ENCODE measurements at regions not wholly inside any gene's neighbourhood (a gene's known extent, or its start where the extent isn't known, plus 50 kb on each side); places are given as distances from the start of the nearest gene placed in this dataset.
A peak's percentile ranks its signal among the peaks of the same experiment; 100 is the strongest.

- Histone ChIP-seq H3K4me1 (peaks cover 63% of the 10 kb centered on the region), H3K27me3 (replicated peaks; ENCODE audit: control insufficient read depth, insufficient read depth, low read length) (no peaks in the 10 kb centered on the region)
These were observed 84.1 kb downstream of the FOXL3 start for GRCh38 chr7:373818-374705.

GRCh38 chr7:374706-375311, 84.8 kb downstream of the FOXL3 start:
- POLR2A ChIA-PET = no interaction called here
- no TSS peak for BruUV-seq (replicated peaks)
- H3K4me1 ChIP-seq = peaks cover 60% of the 10 kb centered on the region
- CTCF ChIA-PET = interaction anchor here (0.7 kb wide), 1 partner anchor 41 kb away, joined by 3 read pairs; no protein-coding TSS in a partner anchor
- DNase-seq = peak in 1 of 2 experiments; percentile 31
- H3K9me3 ChIP-seq = no peaks in the 10 kb centered on the region
- Mint-ChIP-seq H3K27ac (ENCODE audit: unreplicated experiment) (peak overlapping the region; percentile 99), H3K9me3 (ENCODE audit: unreplicated experiment) (no peaks in the 10 kb centered on the region), H3K27me3 (ENCODE audit: insufficient read depth, unreplicated experiment) (no peaks in the 10 kb centered on the region), H3K4me3 (ENCODE audit: unreplicated experiment) (peak overlapping the region; percentile 70), H3K4me1 (ENCODE audit: low read depth, unreplicated experiment) (peaks cover 36% of the 10 kb centered on the region), H3K36me3 (ENCODE audit: insufficient read depth, unreplicated experiment) (no peaks in the 10 kb centered on the region)
- H3K4me3 ChIP-seq (ENCODE audit: low read depth, low read length) = no peak overlapping the region
- intact Hi-C loops (cut with micrococcal nuclease; ENCODE audit: unreplicated experiment) = loop anchor here (5.0 kb wide), 1 partner anchor 142 kb away; the partner anchor contains the start of gene PDGFA
- no peaks in the 10 kb centered on the region for H3K27me3 ChIP-seq (replicated peaks; ENCODE audit: control insufficient read depth, insufficient read depth, low read length)
- H3K36me3 ChIP-seq (ENCODE audit: control insufficient read depth, insufficient read depth, low read length) = no peaks in the 10 kb centered on the region
- no peak for TF ChIP-seq CTCF (IDR thresholded peaks at IDR 0.05; ENCODE audit: insufficient read depth in 1 of 2, low read depth in 1 of 2, low read length in 1 of 2, severe bottlenecking in 1 of 2, unreplicated experiment in 1 of 2)

More at GRCh38 chr7:373818-374705, 84.1 kb downstream of the FOXL3 start:
- peaks cover 37% of the 10 kb centered on the region for H3K4me1 Mint-ChIP-seq (ENCODE audit: low read depth, unreplicated experiment)
- Histone ChIP-seq H3K36me3 (ENCODE audit: control insufficient read depth, insufficient read depth, low read length) (no peaks in the 10 kb centered on the region), H3K9me3 (no peaks in the 10 kb centered on the region), H3K4me3 (ENCODE audit: low read depth, low read length) (no peak overlapping the region)
- ChIA-PET CTCF (interaction anchor here (0.9 to 1.9 kb wide), 2 partner anchors 32 to 61 kb away, joined by 3 to 11 read pairs; no protein-coding TSS in a partner anchor), POLR2A (interaction anchor here (1.2 kb wide), 1 partner anchor 41 kb away, joined by 8 read pairs; no protein-coding TSS in a partner anchor)
- TF ChIP-seq CTCF (IDR thresholded peaks at IDR 0.05; ENCODE audit: insufficient read depth in 1 of 2, low read depth in 1 of 2, low read length in 1 of 2, severe bottlenecking in 1 of 2, unreplicated experiment in 1 of 2) = no peak
- H3K27ac Mint-ChIP-seq (ENCODE audit: unreplicated experiment) = peak overlapping the region; percentile 99
- DNase-seq = peak in 1 of 2 experiments; percentile 27
- intact Hi-C loops (cut with micrococcal nuclease; ENCODE audit: unreplicated experiment) = loop anchor here (1.0 to 5.0 kb wide), 5 partner anchors 31 to 143 kb away; partner anchors contain the start of gene PDGFA
- H3K4me3 Mint-ChIP-seq (ENCODE audit: unreplicated experiment) = peak overlapping the region; percentile 70
- no TSS peak for BruUV-seq (replicated peaks)
- no peaks in the 10 kb centered on the region for H3K9me3 Mint-ChIP-seq (ENCODE audit: unreplicated experiment)
- H3K27me3 Mint-ChIP-seq (ENCODE audit: insufficient read depth, unreplicated experiment) = no peaks in the 10 kb centered on the region
- no peaks in the 10 kb centered on the region for H3K36me3 Mint-ChIP-seq (ENCODE audit: insufficient read depth, unreplicated experiment)

- no peaks in the 10 kb centered on the region for H3K9me3 Mint-ChIP-seq (ENCODE audit: unreplicated experiment)
- H3K9me3 ChIP-seq = no peaks in the 10 kb centered on the region
- H3K4me1 ChIP-seq = peaks cover 54% of the 10 kb centered on the region
- H3K4me3 Mint-ChIP-seq (ENCODE audit: unreplicated experiment) = no peak overlapping the region
- CTCF ChIA-PET = interaction anchor here (0.7 kb wide), 1 partner anchor 42 kb away, joined by 3 read pairs; no protein-coding TSS in a partner anchor
- no peaks in the 10 kb centered on the region for H3K27me3 Mint-ChIP-seq (ENCODE audit: insufficient read depth, unreplicated experiment)
- H3K36me3 Mint-ChIP-seq (ENCODE audit: insufficient read depth, unreplicated experiment) = no peaks in the 10 kb centered on the region
- no peaks in the 10 kb centered on the region for H3K27me3 ChIP-seq (replicated peaks; ENCODE audit: control insufficient read depth, insufficient read depth, low read length)
- intact Hi-C loops (cut with micrococcal nuclease; ENCODE audit: unreplicated experiment) = no loop called here
- H3K27ac Mint-ChIP-seq (ENCODE audit: unreplicated experiment) = peak overlapping the region; percentile 99
- H3K36me3 ChIP-seq (ENCODE audit: control insufficient read depth, insufficient read depth, low read length) = no peaks in the 10 kb centered on the region
- no peak for DNase-seq
- TF ChIP-seq CTCF (IDR thresholded peaks at IDR 0.05; ENCODE audit: insufficient read depth in 1 of 2, low read depth in 1 of 2, low read length in 1 of 2, severe bottlenecking in 1 of 2, unreplicated experiment in 1 of 2) = no peak
- peaks cover 30% of the 10 kb centered on the region for H3K4me1 Mint-ChIP-seq (ENCODE audit: low read depth, unreplicated experiment)
- no TSS peak for BruUV-seq (replicated peaks)
- POLR2A ChIA-PET = no interaction called here
- no peak overlapping the region for H3K4me3 ChIP-seq (ENCODE audit: low read depth, low read length)
These were observed 85.4 kb downstream of the FOXL3 start for GRCh38 chr7:375321-375831.
